ENCODE measurements at regions not wholly inside any gene's neighbourhood (a gene's known extent, or its start where the extent isn't known, plus 50 kb on each side); places are given as distances from the start of the nearest gene placed in this dataset.

DNA sequence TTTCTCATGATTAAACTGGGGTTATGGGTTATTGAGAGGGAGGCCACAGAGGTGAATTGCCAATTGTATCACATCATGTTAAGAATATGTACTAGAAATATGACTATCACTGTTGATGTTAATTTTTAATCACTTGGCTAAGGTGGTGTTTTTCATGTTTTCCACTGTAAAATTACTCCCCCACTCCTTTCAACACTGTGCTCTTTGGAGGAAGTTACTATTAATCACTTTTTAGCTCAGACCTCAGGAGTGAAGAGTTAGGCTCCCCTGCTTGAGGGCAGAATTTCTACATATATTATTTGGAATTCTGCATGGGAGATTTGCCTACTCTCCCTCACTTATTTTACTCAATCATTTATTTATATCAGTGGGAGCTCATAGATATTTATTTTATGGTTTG lies 76.0 kb upstream of the OSR1 start:
- Histone ChIP-seq H3K9me3 (ENCODE audit: control insufficient read depth in 2 of 2, low read length in 2 of 2) (no peaks in the 10 kb centered on the region), H3K4me1 (ENCODE audit: control insufficient read depth, insufficient read depth, low read length, poor library complexity, severe bottlenecking) (no peaks in the 10 kb centered on the region), H3K36me3 (ENCODE audit: control insufficient read depth, insufficient read depth, low read length) (no peaks in the 10 kb centered on the region), H3K27me3 (ENCODE audit: control insufficient read depth, insufficient read depth, low read length) (no peaks in the 10 kb centered on the region), H3K4me3 (ENCODE audit: low read depth, low read length) (no peak overlapping the region), H3K27ac (ENCODE audit: insufficient read depth, low read length, poor library complexity, severe bottlenecking) (no peak overlapping the region)
- DNase-seq (no peak), ATAC-seq (ENCODE audit: low read depth in 2 of 2) (no peak)
- Mint-ChIP-seq H3K27me3 (peaks cover 13% of the 10 kb centered on the region), H3K4me1 (no peaks in the 10 kb centered on the region), H3K27ac (no peak overlapping the region), H3K36me3 (no peaks in the 10 kb centered on the region), H3K4me3 (no peak overlapping the region), H3K9me3 (peaks cover 0 to 2% (median 0%) of the 10 kb centered on the region in 7 donors)

DNA sequence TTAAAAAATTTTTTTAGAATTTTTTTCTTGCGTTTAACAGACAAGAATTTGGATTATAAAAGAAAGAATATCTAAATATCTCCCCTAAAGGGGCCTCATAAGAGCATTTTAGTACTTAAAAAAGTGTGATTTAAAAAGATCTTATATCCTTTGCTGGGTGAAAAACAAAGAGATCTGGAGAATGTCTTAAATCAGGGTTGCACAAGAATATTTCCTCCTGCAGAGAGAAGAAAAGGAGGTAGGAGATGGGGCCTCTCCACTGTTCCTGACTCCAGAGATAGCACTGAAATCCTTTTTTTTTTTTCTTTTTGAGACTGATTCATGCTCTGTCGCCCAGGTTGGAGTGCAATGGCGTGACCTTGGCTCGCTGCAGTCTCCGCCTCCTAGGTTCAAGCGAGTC lies 68.5 kb upstream of the OSR1 start:
- H3K9me3 Mint-ChIP-seq = peaks cover 0 to 2% (median 0%) of the 10 kb centered on the region in 7 donors

GRCh38 chr2:19426144-19426543 lies 67.7 kb upstream of the OSR1 start:
- DNase-seq (no peak), ATAC-seq (ENCODE audit: low read depth in 2 of 2) (no peak)
- H3K36me3 ChIP-seq (ENCODE audit: control insufficient read depth, insufficient read depth, low read length) = no peaks in the 10 kb centered on the region
- H3K27ac ChIP-seq (ENCODE audit: insufficient read depth, low read length, poor library complexity, severe bottlenecking) = no peak overlapping the region
- Mint-ChIP-seq H3K27me3 (no peaks in the 10 kb centered on the region), H3K4me3 (no peak overlapping the region), H3K36me3 (no peaks in the 10 kb centered on the region), H3K27ac (no peak overlapping the region), H3K4me1 (no peaks in the 10 kb centered on the region), H3K9me3 (peaks cover 0 to 2% (median 0%) of the 10 kb centered on the region in 7 donors)
- no peak overlapping the region for H3K4me3 ChIP-seq (ENCODE audit: low read depth, low read length)
- no peaks in the 10 kb centered on the region for H3K9me3 ChIP-seq (ENCODE audit: control insufficient read depth in 2 of 2, low read length in 2 of 2)
- no peaks in the 10 kb centered on the region for H3K4me1 ChIP-seq (ENCODE audit: control insufficient read depth, insufficient read depth, low read length, poor library complexity, severe bottlenecking)
- H3K27me3 ChIP-seq (ENCODE audit: control insufficient read depth, insufficient read depth, low read length) = no peaks in the 10 kb centered on the region

More for the DNA sequence above, 68.5 kb upstream of the OSR1 start:
- Histone ChIP-seq H3K27ac (ENCODE audit: insufficient read depth, low read length, poor library complexity, severe bottlenecking) (no peak overlapping the region), H3K4me3 (ENCODE audit: low read depth, low read length) (no peak overlapping the region), H3K4me1 (ENCODE audit: control insufficient read depth, insufficient read depth, low read length, poor library complexity, severe bottlenecking) (no peaks in the 10 kb centered on the region), H3K36me3 (ENCODE audit: control insufficient read depth, insufficient read depth, low read length) (no peaks in the 10 kb centered on the region), H3K27me3 (ENCODE audit: control insufficient read depth, insufficient read depth, low read length) (no peaks in the 10 kb centered on the region), H3K9me3 (ENCODE audit: control insufficient read depth in 2 of 2, low read length in 2 of 2) (no peaks in the 10 kb centered on the region)
- DNase-seq (no peak), ATAC-seq (ENCODE audit: low read depth in 2 of 2) (no peak)
- Mint-ChIP-seq H3K4me1 (no peaks in the 10 kb centered on the region), H3K4me3 (no peak overlapping the region), H3K27ac (no peak overlapping the region), H3K36me3 (no peaks in the 10 kb centered on the region), H3K27me3 (no peaks in the 10 kb centered on the region)

GRCh38 chr2:19425419-19425818 lies 67.0 kb upstream of the OSR1 start:
- H3K9me3 Mint-ChIP-seq = peaks cover 0 to 2% (median 0%) of the 10 kb centered on the region in 7 donors
- H3K27me3 Mint-ChIP-seq = no peaks in the 10 kb centered on the region
- Histone ChIP-seq H3K27me3 (ENCODE audit: control insufficient read depth, insufficient read depth, low read length) (no peaks in the 10 kb centered on the region), H3K36me3 (ENCODE audit: control insufficient read depth, insufficient read depth, low read length) (no peaks in the 10 kb centered on the region), H3K27ac (ENCODE audit: insufficient read depth, low read length, poor library complexity, severe bottlenecking) (no peak overlapping the region), H3K9me3 (ENCODE audit: control insufficient read depth in 2 of 2, low read length in 2 of 2) (no peaks in the 10 kb centered on the region), H3K4me3 (ENCODE audit: low read depth, low read length) (no peak overlapping the region), H3K4me1 (ENCODE audit: control insufficient read depth, insufficient read depth, low read length, poor library complexity, severe bottlenecking) (no peaks in the 10 kb centered on the region)
- H3K4me3 Mint-ChIP-seq = no peak overlapping the region
- H3K4me1 Mint-ChIP-seq = no peaks in the 10 kb centered on the region
- no peak for ATAC-seq (ENCODE audit: low read depth in 2 of 2)
- H3K27ac Mint-ChIP-seq = no peak overlapping the region
- no peak for DNase-seq
- H3K36me3 Mint-ChIP-seq = no peaks in the 10 kb centered on the region

- no peak for ATAC-seq (ENCODE audit: low read depth in 2 of 2)
- Mint-ChIP-seq H3K27ac (peak overlapping the region in 1 of 3 donors; percentile 3), H3K4me1 (no peaks in the 10 kb centered on the region), H3K27me3 (peaks cover 7% of the 10 kb centered on the region), H3K4me3 (no peak overlapping the region), H3K9me3 (peaks cover 0 to 5% (median 0%) of the 10 kb centered on the region in 7 donors), H3K36me3 (no peaks in the 10 kb centered on the region)
- no peaks in the 10 kb centered on the region for H3K27me3 ChIP-seq (ENCODE audit: control insufficient read depth, insufficient read depth, low read length)
- H3K27ac ChIP-seq (ENCODE audit: insufficient read depth, low read length, poor library complexity, severe bottlenecking) = no peak overlapping the region
- no peaks in the 10 kb centered on the region for H3K9me3 ChIP-seq (ENCODE audit: control insufficient read depth in 2 of 2, low read length in 2 of 2)
- H3K4me1 ChIP-seq (ENCODE audit: control insufficient read depth, insufficient read depth, low read length, poor library complexity, severe bottlenecking) = no peaks in the 10 kb centered on the region
- no peaks in the 10 kb centered on the region for H3K36me3 ChIP-seq (ENCODE audit: control insufficient read depth, insufficient read depth, low read length)
- DNase-seq = no peak
- no peak overlapping the region for H3K4me3 ChIP-seq (ENCODE audit: low read depth, low read length)
These were observed 60.9 kb upstream of the OSR1 start for GRCh38 chr2:19419211-19419880.

- H3K36me3 ChIP-seq (ENCODE audit: control insufficient read depth, insufficient read depth, low read length) = no peaks in the 10 kb centered on the region
- no peaks in the 10 kb centered on the region for H3K9me3 ChIP-seq (ENCODE audit: control insufficient read depth in 2 of 2, low read length in 2 of 2)
- H3K4me1 ChIP-seq (ENCODE audit: control insufficient read depth, insufficient read depth, low read length, poor library complexity, severe bottlenecking) = no peaks in the 10 kb centered on the region
- peaks cover 0 to 5% (median 2%) of the 10 kb centered on the region in 7 donors for H3K9me3 Mint-ChIP-seq
- DNase-seq (no peak), ATAC-seq (ENCODE audit: low read depth in 2 of 2) (no peak)
- peaks cover 7% of the 10 kb centered on the region for H3K27me3 Mint-ChIP-seq
- H3K36me3 Mint-ChIP-seq = no peaks in the 10 kb centered on the region
- H3K4me3 Mint-ChIP-seq = no peak overlapping the region
- no peak overlapping the region for H3K4me3 ChIP-seq (ENCODE audit: low read depth, low read length)
- H3K27ac Mint-ChIP-seq = no peak overlapping the region
- H3K27ac ChIP-seq (ENCODE audit: insufficient read depth, low read length, poor library complexity, severe bottlenecking) = no peak overlapping the region
- H3K4me1 Mint-ChIP-seq = no peaks in the 10 kb centered on the region
- no peaks in the 10 kb centered on the region for H3K27me3 ChIP-seq (ENCODE audit: control insufficient read depth, insufficient read depth, low read length)
These were observed 58.6 kb upstream of the OSR1 start for GRCh38 chr2:19416784-19417684.

- H3K4me3 Mint-ChIP-seq = no peak overlapping the region
- H3K36me3 ChIP-seq (ENCODE audit: control insufficient read depth, insufficient read depth, low read length) = no peaks in the 10 kb centered on the region
- peaks cover 0 to 4% of the 10 kb centered on the region in 2 experiments for H3K9me3 ChIP-seq (ENCODE audit: control insufficient read depth in 2 of 2, low read length in 2 of 2)
- H3K27ac ChIP-seq (ENCODE audit: insufficient read depth, low read length, poor library complexity, severe bottlenecking) = no peak overlapping the region
- H3K4me1 ChIP-seq (ENCODE audit: control insufficient read depth, insufficient read depth, low read length, poor library complexity, severe bottlenecking) = no peaks in the 10 kb centered on the region
- ATAC-seq (ENCODE audit: low read depth in 2 of 2) (no peak), DNase-seq (no peak)
- H3K4me3 ChIP-seq (ENCODE audit: low read depth, low read length) = no peak overlapping the region
- H3K27ac Mint-ChIP-seq = no peak overlapping the region
- no peaks in the 10 kb centered on the region for H3K36me3 Mint-ChIP-seq
- H3K27me3 ChIP-seq (ENCODE audit: control insufficient read depth, insufficient read depth, low read length) = no peaks in the 10 kb centered on the region
- H3K9me3 Mint-ChIP-seq = peaks cover 0 to 5% (median 2%) of the 10 kb centered on the region in 7 donors
- H3K27me3 Mint-ChIP-seq = peaks cover 7% of the 10 kb centered on the region
- no peaks in the 10 kb centered on the region for H3K4me1 Mint-ChIP-seq
These were observed 57.7 kb upstream of the OSR1 start for GRCh38 chr2:19416083-19416482.

Measured in CD4-positive, CD25-positive, alpha-beta regulatory T cell (primary cell).